Liver (tissue), 3 donors: ENCODE measurements at regions not wholly inside any gene's neighbourhood (a gene's known extent, or its start where the extent isn't known, plus 50 kb on each side); places are given as distances from the start of the nearest gene placed in this dataset.

ENCODE experiments used
- FOXA1 ChIP-seq: IDR thresholded peaks from 2 replicates; pipeline ENCODE4 v1.6.1; 2016; ENCODE audit warnings: antibody characterized with exemption
- HNF4G ChIP-seq: IDR thresholded peaks from 2 replicates; pipeline ENCODE4 v1.6.1; 2016; ENCODE audit warnings: antibody characterized with exemption
- JUND ChIP-seq, 2 donors: IDR thresholded peaks; 2 replicates each; pipeline ENCODE4 v1.6.1; 2016; ENCODE audit warnings: antibody characterized with exemption in 2 of 2
- RAD21 ChIP-seq, 2 donors: IDR thresholded peaks; 2 replicates each; pipeline ENCODE4 v1.6.1; 2016; ENCODE audit warnings: antibody characterized with exemption in 2 of 2, mild to moderate bottlenecking in 2 of 2
- RXRA ChIP-seq, 2 donors: IDR thresholded peaks; 2 replicates each; pipeline ENCODE4 v1.6.1; 2017 to 2018; ENCODE audit warnings: antibody characterized with exemption in 2 of 2, mild to moderate bottlenecking in 1 of 2
- TAF1 ChIP-seq: conservative IDR thresholded peaks from 2 replicates; pipeline ENCODE4 v1.6.1; 2016; ENCODE audit warnings: antibody characterized with exemption, mild to moderate bottlenecking
- ZBTB33 ChIP-seq: IDR thresholded peaks from 2 replicates; pipeline ENCODE4 v1.6.1; 2016; ENCODE audit warnings: antibody characterized with exemption
- TF ChIP-seq, protein P1 (sequence below): fragments of 150-350 bp; IDR thresholded peaks from 2 replicates; pipeline ENCODE4 v1.5.1; 2017; ENCODE audit warnings: improper control_type of control experiment, low read depth, low read length; ENCODE audit not compliant: missing input control
- TF ChIP-seq, protein P2 (sequence below): IDR thresholded peaks from 2 replicates; pipeline ENCODE4 v1.6.1; 2016; ENCODE audit warnings: antibody characterized with exemption
- TF ChIP-seq, protein P3 (sequence below): IDR thresholded peaks from 2 replicates; pipeline ENCODE4 v1.6.1; 2016; ENCODE audit warnings: antibody characterized with exemption
- donor health status: healthy.
- donor health status: healthy.

DNA sequence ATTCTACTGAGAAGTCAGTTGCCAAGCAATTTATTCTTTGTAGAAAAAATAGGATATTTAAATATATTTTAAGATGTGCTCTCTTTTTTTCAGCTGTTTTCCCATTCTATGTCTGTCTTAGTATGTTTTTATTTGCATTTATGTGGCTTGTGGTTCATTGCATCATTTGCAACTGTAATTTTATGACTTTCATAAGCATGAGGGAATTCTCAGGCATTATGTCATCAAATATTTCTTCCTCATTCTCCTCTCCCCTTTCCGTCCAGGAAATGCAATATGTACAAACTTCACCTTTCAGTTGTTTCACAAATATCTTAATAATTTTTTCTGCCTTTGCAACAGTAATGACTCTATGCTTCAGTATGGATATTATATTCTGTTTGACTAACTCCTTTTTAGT, 560.2 kb upstream of the LRATD1 start:
- TF ChIP-seq, protein P1, sequence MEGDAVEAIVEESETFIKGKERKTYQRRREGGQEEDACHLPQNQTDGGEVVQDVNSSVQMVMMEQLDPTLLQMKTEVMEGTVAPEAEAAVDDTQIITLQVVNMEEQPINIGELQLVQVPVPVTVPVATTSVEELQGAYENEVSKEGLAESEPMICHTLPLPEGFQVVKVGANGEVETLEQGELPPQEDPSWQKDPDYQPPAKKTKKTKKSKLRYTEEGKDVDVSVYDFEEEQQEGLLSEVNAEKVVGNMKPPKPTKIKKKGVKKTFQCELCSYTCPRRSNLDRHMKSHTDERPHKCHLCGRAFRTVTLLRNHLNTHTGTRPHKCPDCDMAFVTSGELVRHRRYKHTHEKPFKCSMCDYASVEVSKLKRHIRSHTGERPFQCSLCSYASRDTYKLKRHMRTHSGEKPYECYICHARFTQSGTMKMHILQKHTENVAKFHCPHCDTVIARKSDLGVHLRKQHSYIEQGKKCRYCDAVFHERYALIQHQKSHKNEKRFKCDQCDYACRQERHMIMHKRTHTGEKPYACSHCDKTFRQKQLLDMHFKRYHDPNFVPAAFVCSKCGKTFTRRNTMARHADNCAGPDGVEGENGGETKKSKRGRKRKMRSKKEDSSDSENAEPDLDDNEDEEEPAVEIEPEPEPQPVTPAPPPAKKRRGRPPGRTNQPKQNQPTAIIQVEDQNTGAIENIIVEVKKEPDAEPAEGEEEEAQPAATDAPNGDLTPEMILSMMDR = no peak
- TF ChIP-seq, protein P2, sequence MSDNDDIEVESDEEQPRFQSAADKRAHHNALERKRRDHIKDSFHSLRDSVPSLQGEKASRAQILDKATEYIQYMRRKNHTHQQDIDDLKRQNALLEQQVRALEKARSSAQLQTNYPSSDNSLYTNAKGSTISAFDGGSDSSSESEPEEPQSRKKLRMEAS = no peak
- TF ChIP-seq TAF1 = no peak
- no peak for TF ChIP-seq FOXA1
- TF ChIP-seq, protein P3, sequence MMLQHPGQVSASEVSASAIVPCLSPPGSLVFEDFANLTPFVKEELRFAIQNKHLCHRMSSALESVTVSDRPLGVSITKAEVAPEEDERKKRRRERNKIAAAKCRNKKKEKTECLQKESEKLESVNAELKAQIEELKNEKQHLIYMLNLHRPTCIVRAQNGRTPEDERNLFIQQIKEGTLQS = no peak
- TF ChIP-seq RAD21 (IDR thresholded peaks at IDR 0.05) = no peak
- TF ChIP-seq RXRA (IDR thresholded peaks at IDR 0.05) = no peak
- no peak for TF ChIP-seq JUND (IDR thresholded peaks at IDR 0.05)
- TF ChIP-seq ZBTB33 = no peak
- no peak for TF ChIP-seq HNF4G
